ENCODE measurements at regions not wholly inside any gene's neighbourhood (a gene's known extent, or its start where the extent isn't known, plus 50 kb on each side); places are given as distances from the start of the nearest gene placed in this dataset.
"Not testable (repeated sequence)": the region's sequence is repeated elsewhere in the genome, so short reads cannot be mapped to it uniquely, and the experiment has no call there.

- H3K27ac ChIP-seq (ENCODE audit: low read depth, low read length), result no peak overlapping the region
- no peaks in the 10 kb centered on the region for H3K27me3 ChIP-seq (ENCODE audit: insufficient read depth, low read length)
Observed at GRCh38 chr11:133635244-133635739, 103.0 kb upstream of the OPCML start.

GRCh38 chr11:133628371-133628770 is 96.1 kb upstream of the OPCML start:
- H3K79me2 ChIP-seq (ENCODE audit: insufficient read depth, low read length); H3K36me3 ChIP-seq (ENCODE audit: insufficient read depth, low read length); H3K27ac ChIP-seq (ENCODE audit: low read depth, low read length); H3K4me3 ChIP-seq (ENCODE audit: insufficient read depth, low read length); H3K27me3 ChIP-seq (ENCODE audit: insufficient read depth, low read length); H4K20me1 ChIP-seq (ENCODE audit: insufficient read depth, low read length); H2AFZ ChIP-seq (ENCODE audit: low read length); DNase-seq (ENCODE audit: insufficient read length, low spot score, missing footprints); H3K4me2 ChIP-seq (ENCODE audit: insufficient read depth, low read length); H3K4me1 ChIP-seq (ENCODE audit: insufficient read depth, low read length); H3K9me3 ChIP-seq (ENCODE audit: low read depth, low read length): not testable (repeated sequence)

More at GRCh38 chr11:133635244-133635739, 103.0 kb upstream of the OPCML start:
- Histone ChIP-seq H3K79me2 (ENCODE audit: insufficient read depth, low read length) (no peaks in the 10 kb centered on the region), H3K4me2 (ENCODE audit: insufficient read depth, low read length) (no peak overlapping the region), H3K4me3 (ENCODE audit: insufficient read depth, low read length) (no peak overlapping the region), H3K9me3 (ENCODE audit: low read depth, low read length) (no peaks in the 10 kb centered on the region), H3K36me3 (ENCODE audit: insufficient read depth, low read length) (no peaks in the 10 kb centered on the region), H2AFZ (ENCODE audit: low read length) (no peak overlapping the region), H4K20me1 (ENCODE audit: insufficient read depth, low read length) (no peaks in the 10 kb centered on the region), H3K4me1 (ENCODE audit: insufficient read depth, low read length) (no peaks in the 10 kb centered on the region)
- DNase-seq (ENCODE audit: insufficient read length, low spot score, missing footprints), result no peak
- TF ChIP-seq CTCF (IDR thresholded peaks at IDR 0.05; ENCODE audit: extremely low read depth, low read depth, low read length), result no peak

DNA sequence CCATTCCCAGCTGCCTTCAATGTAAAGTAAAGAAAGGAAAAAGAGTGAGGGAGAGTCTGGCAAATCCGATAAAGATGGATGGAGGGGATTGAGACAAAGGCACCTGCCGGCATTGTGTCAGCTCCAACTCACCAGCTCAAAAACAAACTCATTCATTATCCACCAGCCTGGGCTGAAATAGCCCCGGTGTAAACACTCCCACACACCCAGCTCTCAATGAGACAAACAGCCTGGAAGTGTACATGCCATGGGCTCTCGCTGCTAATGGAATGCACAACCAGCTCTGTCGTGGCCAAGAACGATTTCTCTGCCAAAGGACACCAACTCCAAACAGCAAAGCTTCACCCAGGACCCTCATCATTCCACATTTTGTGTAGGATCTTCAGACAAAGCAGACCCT is 89.3 kb upstream of the OPCML start:
- H3K79me2 ChIP-seq (ENCODE audit: insufficient read depth, low read length), result no peaks in the 10 kb centered on the region
- TF ChIP-seq CTCF (IDR thresholded peaks at IDR 0.05; ENCODE audit: extremely low read depth, low read depth, low read length), result no peak
- no peaks in the 10 kb centered on the region for H3K27me3 ChIP-seq (ENCODE audit: insufficient read depth, low read length)
- no peak overlapping the region for H3K4me2 ChIP-seq (ENCODE audit: insufficient read depth, low read length)
- no peak overlapping the region for H3K27ac ChIP-seq (ENCODE audit: low read depth, low read length)
- no peaks in the 10 kb centered on the region for H3K36me3 ChIP-seq (ENCODE audit: insufficient read depth, low read length)
- no peak overlapping the region for H3K4me3 ChIP-seq (ENCODE audit: insufficient read depth, low read length)
- no peak overlapping the region for H2AFZ ChIP-seq (ENCODE audit: low read length)
- no peak for DNase-seq (ENCODE audit: insufficient read length, low spot score, missing footprints)
- H3K4me1 ChIP-seq (ENCODE audit: insufficient read depth, low read length), result no peaks in the 10 kb centered on the region
- no peaks in the 10 kb centered on the region for H4K20me1 ChIP-seq (ENCODE audit: insufficient read depth, low read length)
- H3K9me3 ChIP-seq (ENCODE audit: low read depth, low read length), result peaks cover 2% of the 10 kb centered on the region

DNA sequence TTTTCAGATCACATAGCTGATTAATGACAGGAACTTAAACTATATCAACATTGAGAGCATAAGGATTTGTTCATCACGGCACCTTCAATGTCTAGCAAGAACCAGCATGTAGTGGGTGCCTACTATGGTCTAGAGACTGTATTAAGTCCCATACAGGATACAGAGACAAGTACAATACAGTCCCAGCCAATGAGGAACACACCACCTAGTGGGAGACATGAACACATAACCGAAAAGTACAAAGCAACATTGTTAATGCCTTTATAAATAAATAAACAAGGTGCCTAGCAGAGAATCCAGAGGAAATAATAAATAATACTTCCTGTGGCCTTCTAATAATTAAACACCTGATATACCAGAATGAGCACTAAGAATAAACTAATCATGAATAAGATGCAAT is 87.7 kb upstream of the OPCML start:
- Histone ChIP-seq H3K36me3 (ENCODE audit: insufficient read depth, low read length) (no peaks in the 10 kb centered on the region), H3K79me2 (ENCODE audit: insufficient read depth, low read length) (no peaks in the 10 kb centered on the region), H2AFZ (ENCODE audit: low read length) (no peak overlapping the region), H4K20me1 (ENCODE audit: insufficient read depth, low read length) (no peaks in the 10 kb centered on the region), H3K4me3 (ENCODE audit: insufficient read depth, low read length) (no peak overlapping the region), H3K9me3 (ENCODE audit: low read depth, low read length) (peaks cover 2% of the 10 kb centered on the region), H3K4me1 (ENCODE audit: insufficient read depth, low read length) (no peaks in the 10 kb centered on the region), H3K27ac (ENCODE audit: low read depth, low read length) (no peak overlapping the region), H3K27me3 (ENCODE audit: insufficient read depth, low read length) (no peaks in the 10 kb centered on the region), H3K4me2 (ENCODE audit: insufficient read depth, low read length) (no peak overlapping the region)
- DNase-seq (ENCODE audit: insufficient read length, low spot score, missing footprints), result no peak
- no peak for TF ChIP-seq CTCF (IDR thresholded peaks at IDR 0.05; ENCODE audit: extremely low read depth, low read depth, low read length)
